GM12878 (cell line): ENCODE measurements at regions not wholly inside any gene's neighbourhood (a gene's known extent, or its start where the extent isn't known, plus 50 kb on each side); places are given as distances from the start of the nearest gene placed in this dataset.
A peak's percentile ranks its signal among the peaks of the same experiment; 100 is the strongest.

ENCODE experiments used
- ATAC-seq: fragments of 200-7000 bp; cut with Tn5 transposase; 3 replicates; pipeline ENCODE4 v1.9.1; 2020; ENCODE audit warnings: mild to moderate bottlenecking, moderate library complexity
- BruUV-seq: library from RNA; stranded (reverse); fragments of 400-500 nt; replicated peaks from 2 replicates; lab custom pipeline; 2021; lab: Mats Ljungman, UMichigan
- CTCF ChIA-PET: fragments of 300-600 bp; sonication (Branson Sonifier 250); formaldehyde crosslinking; extraction: SDS; loops from one replicate; lab custom pipeline; 2021; ENCODE audit warnings: inconsistent platforms; lab: Yijun Ruan, JAX
- POLR2A ChIA-PET: fragments of 350-600 bp; formaldehyde crosslinking; extraction: SDS; loops from one replicate; lab custom pipeline; 2021; ENCODE audit warnings: inconsistent platforms; lab: Charles Lee
- RAD21 ChIA-PET: fragments of 300-600 bp; sonication (Branson Sonifier 250); formaldehyde crosslinking; loops from one replicate; lab custom pipeline; 2023; ENCODE audit warnings: antibody characterized with exemption; ENCODE audit not compliant: unreplicated experiment; lab: Charles Lee
- SMC1A ChIA-PET: fragments of 300-600 bp; sonication (Branson Sonifier 250); formaldehyde crosslinking; loops from one replicate; lab custom pipeline; 2023; ENCODE audit not compliant: unreplicated experiment, uncharacterized antibody; lab: Charles Lee
- DNase-seq: peaks from one replicate; pipeline ENCODE4 v3.0.0-alpha.2; 2011; ENCODE audit warnings: low read depth, low spot score
- FAIRE-seq: peaks from 3 replicates; lab custom pipeline; 2011; peaks lifted over from hg19 to GRCh38; lab: Jason Lieb, UNC
- H2AFZ ChIP-seq: 2 replicates; pipeline ENCODE4 v1.6.0; 2011; ENCODE audit warnings: low read depth, low read length, control low read depth; ENCODE audit not compliant: control insufficient read depth
- H3K27ac ChIP-seq: 2 replicates; pipeline ENCODE4 v1.5.1; 2011; ENCODE audit warnings: control low read depth; ENCODE audit not compliant: control insufficient read depth, insufficient read depth
- H3K27me3 ChIP-seq, 2 experiments: replicated peaks in 1 of 2; 2 replicates each; pipeline versions ENCODE4 v1.6.0 to v1.6.1; 2011; ENCODE audit warnings: low read length in 1 of 2; ENCODE audit not compliant: control insufficient read depth in 2 of 2, insufficient read depth in 2 of 2
- H3K36me3 ChIP-seq, 2 experiments: 2 replicates each; pipeline ENCODE4 v1.5.1; 2011; ENCODE audit warnings: low read length in 1 of 2; ENCODE audit not compliant: control insufficient read depth in 2 of 2, insufficient read depth in 2 of 2
- H3K4me1 ChIP-seq: 2 replicates; pipeline ENCODE4 v1.6.1; 2011; ENCODE audit warnings: mild to moderate bottlenecking, low read length, moderate library complexity, mixed read lengths; ENCODE audit not compliant: control insufficient read depth, insufficient read depth
- H3K4me2 ChIP-seq: 2 replicates; pipeline ENCODE4 v1.6.0; 2011; ENCODE audit warnings: control low read depth; ENCODE audit not compliant: control insufficient read depth, insufficient read depth
- H3K4me3 ChIP-seq: fragments of 200-600 bp; sonication (generic); 2 replicates; pipeline ENCODE4 v1.5.1; 2016
- H3K79me2 ChIP-seq: 2 replicates; pipeline ENCODE4 v1.6.0; 2011; ENCODE audit warnings: low read length; ENCODE audit not compliant: control insufficient read depth, insufficient read depth
- H3K9ac ChIP-seq: 2 replicates; pipeline ENCODE4 v1.8.0; 2011; ENCODE audit warnings: low read length, control low read depth, mixed read lengths; ENCODE audit not compliant: control insufficient read depth, insufficient read depth
- H3K9me3 ChIP-seq: replicated peaks from 3 replicates; pipeline ENCODE4 v1.5.1; 2011; ENCODE audit warnings: mild to moderate bottlenecking, low read length; ENCODE audit not compliant: control insufficient read depth, insufficient read depth
- H4K20me1 ChIP-seq: 2 replicates; pipeline ENCODE4 v1.6.0; 2011; ENCODE audit not compliant: control insufficient read depth, insufficient read depth
- POLR2AphosphoS5 ChIP-seq: IDR thresholded peaks from 2 replicates; pipeline ENCODE4 v1.6.1; 2011; ENCODE audit warnings: mild to moderate bottlenecking, low read length, inconsistent platforms
- POU2F2 ChIP-seq: IDR thresholded peaks from 3 replicates; pipeline ENCODE4 v1.6.1; 2011; ENCODE audit warnings: low read depth, mild to moderate bottlenecking, low read length, borderline replicate concordance
- SREBF1 ChIP-seq: IDR thresholded peaks from 2 replicates; pipeline ENCODE4 v1.6.1; 2012; ENCODE audit warnings: mild to moderate bottlenecking, low read length
- WGBS: methylation state at CpG from one replicate; pipeline ENCODE4 v1.1.6; 2016; ENCODE audit warnings: low lambda C conversion rate; ENCODE audit not compliant: insufficient replicate concordance, insufficient coverage; ENCODE audit errors: missing lambda C conversion rate; 5-methylcytosine and 5-hydroxymethylcytosine counted together
- in situ Hi-C: fragments of 300-500 bp; cut with MboI; formaldehyde crosslinking; loops from 9 replicates; pipeline ENCODE4 v1.14.3; 2018; ENCODE audit warnings: mixed read lengths
- intact Hi-C: fragments of 100-400 bp; cut with micrococcal nuclease; formaldehyde crosslinking; loops from one replicate; pipeline ENCODE4 v1.14.2; 2022; ENCODE audit not compliant: unreplicated experiment
- TF ChIP-seq, protein P1 (sequence below): fragments of 450-650 bp; IDR thresholded peaks from 2 replicates; pipeline ENCODE4 v1.6.1; 2017; ENCODE audit warnings: mild to moderate bottlenecking
- TF ChIP-seq, protein P2 (sequence below): IDR thresholded peaks from 2 replicates; pipeline ENCODE4 v1.6.1; 2011; ENCODE audit warnings: borderline replicate concordance, low read depth, mild to moderate bottlenecking, moderate library complexity, mixed read lengths, low read length; ENCODE audit not compliant: insufficient read depth; ENCODE audit errors: extremely low read length

DNA sequence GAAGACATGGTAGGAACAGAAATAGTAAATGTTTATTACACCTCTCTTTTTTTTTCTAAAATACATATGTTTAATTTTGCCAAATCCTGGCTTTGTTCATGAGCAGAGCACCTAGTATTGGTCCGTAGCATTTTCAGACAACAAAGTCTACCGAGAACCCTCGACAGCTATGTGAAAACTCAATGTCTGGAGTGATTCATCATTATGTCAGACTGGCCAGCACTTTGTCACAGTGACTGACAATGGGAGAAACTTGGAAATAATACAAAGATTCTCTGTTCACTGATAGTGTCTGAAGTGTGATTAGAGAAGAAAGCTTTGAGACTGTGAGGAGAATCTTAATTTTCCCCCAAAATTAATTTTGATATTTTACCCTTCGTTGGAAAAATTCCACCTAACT, 143.0 kb downstream of the HNMT start:
- Histone ChIP-seq H3K9ac (no peak overlapping the region), H4K20me1 (no peaks in the 10 kb centered on the region), H3K36me3 (no peaks in the 10 kb centered on the region), H3K79me2 (no peaks in the 10 kb centered on the region), H3K4me2 (no peak overlapping the region), H3K9me3 (no peaks in the 10 kb centered on the region), H3K27me3 (no peaks in the 10 kb centered on the region)
- no TSS peak for BruUV-seq
- ChIA-PET CTCF (interaction anchor here (0.6 kb wide), 1 partner anchor 11 kb away, joined by 3 read pairs; no protein-coding TSS in a partner anchor), SMC1A (interaction anchor here (1.2 kb wide), 1 partner anchor 12 kb away, joined by 4 read pairs; no protein-coding TSS in a partner anchor), POLR2A (no interaction called here), RAD21 (no interaction called here)
- peak; percentile 27 for FAIRE-seq
- WGBS: 27% methylated on average over 4 of the region's 4 CpGs
- intact Hi-C loops: no loop called here
- TF ChIP-seq, protein P1, sequence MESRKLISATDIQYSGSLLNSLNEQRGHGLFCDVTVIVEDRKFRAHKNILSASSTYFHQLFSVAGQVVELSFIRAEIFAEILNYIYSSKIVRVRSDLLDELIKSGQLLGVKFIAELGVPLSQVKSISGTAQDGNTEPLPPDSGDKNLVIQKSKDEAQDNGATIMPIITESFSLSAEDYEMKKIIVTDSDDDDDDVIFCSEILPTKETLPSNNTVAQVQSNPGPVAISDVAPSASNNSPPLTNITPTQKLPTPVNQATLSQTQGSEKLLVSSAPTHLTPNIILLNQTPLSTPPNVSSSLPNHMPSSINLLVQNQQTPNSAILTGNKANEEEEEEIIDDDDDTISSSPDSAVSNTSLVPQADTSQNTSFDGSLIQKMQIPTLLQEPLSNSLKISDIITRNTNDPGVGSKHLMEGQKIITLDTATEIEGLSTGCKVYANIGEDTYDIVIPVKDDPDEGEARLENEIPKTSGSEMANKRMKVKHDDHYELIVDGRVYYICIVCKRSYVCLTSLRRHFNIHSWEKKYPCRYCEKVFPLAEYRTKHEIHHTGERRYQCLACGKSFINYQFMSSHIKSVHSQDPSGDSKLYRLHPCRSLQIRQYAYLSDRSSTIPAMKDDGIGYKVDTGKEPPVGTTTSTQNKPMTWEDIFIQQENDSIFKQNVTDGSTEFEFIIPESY: no peak
- TF ChIP-seq, protein P2, sequence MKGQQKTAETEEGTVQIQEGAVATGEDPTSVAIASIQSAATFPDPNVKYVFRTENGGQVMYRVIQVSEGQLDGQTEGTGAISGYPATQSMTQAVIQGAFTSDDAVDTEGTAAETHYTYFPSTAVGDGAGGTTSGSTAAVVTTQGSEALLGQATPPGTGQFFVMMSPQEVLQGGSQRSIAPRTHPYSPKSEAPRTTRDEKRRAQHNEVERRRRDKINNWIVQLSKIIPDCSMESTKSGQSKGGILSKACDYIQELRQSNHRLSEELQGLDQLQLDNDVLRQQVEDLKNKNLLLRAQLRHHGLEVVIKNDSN: no peak
- TF ChIP-seq POU2F2: no peak
- TF ChIP-seq POLR2AphosphoS5: no peak
- TF ChIP-seq SREBF1: no peak
- TF ChIP-seq, all 136 proteins: peak for 0
- in situ Hi-C loops: no loop called here
- Histone ChIP-seq H2AFZ (no peak overlapping the region), H3K4me1 (no peaks in the 10 kb centered on the region), H3K4me3 (no peak overlapping the region), H3K27ac (no peak overlapping the region)
- ATAC-seq (no peak), DNase-seq (no peak)
